ENCODE measurements at regions not wholly inside any gene's neighbourhood (a gene's known extent, or its start where the extent isn't known, plus 50 kb on each side); places are given as distances from the start of the nearest gene placed in this dataset.
"Not testable (repeated sequence)": the region's sequence is repeated elsewhere in the genome, so short reads cannot be mapped to it uniquely, and the experiment has no call there.

- FAIRE-seq = no peak
- no peak for DNase-seq (ENCODE audit: low spot score)
Observed at GRCh38 chr14:40280652-40281051, 848.4 kb upstream of the FBXO33 start.

DNA sequence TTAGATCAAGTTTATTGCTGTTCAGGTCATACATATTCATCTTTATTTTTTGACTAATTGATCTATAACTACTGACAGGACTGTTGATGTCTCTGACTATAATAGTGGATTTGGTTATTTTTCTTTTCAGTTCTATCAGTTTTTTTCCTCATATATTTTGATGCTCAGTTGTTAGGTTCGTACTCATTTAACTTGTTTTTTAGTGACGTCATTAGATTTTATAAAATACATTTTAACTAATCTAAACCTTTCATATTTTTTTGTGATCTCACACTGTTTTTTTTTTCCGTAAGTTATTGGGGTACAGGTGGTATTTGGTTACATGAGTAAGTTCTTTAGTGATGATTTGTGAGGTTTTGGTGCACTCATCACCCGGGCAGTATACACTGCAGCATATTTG lies 841.2 kb upstream of the FBXO33 start:
- DNase-seq (ENCODE audit: low spot score) (no peak), FAIRE-seq (no peak)

- DNase-seq (ENCODE audit: low spot score) (no peak), FAIRE-seq (no peak)
Observed at GRCh38 chr14:40271480-40271879, 839.2 kb upstream of the FBXO33 start.

DNA sequence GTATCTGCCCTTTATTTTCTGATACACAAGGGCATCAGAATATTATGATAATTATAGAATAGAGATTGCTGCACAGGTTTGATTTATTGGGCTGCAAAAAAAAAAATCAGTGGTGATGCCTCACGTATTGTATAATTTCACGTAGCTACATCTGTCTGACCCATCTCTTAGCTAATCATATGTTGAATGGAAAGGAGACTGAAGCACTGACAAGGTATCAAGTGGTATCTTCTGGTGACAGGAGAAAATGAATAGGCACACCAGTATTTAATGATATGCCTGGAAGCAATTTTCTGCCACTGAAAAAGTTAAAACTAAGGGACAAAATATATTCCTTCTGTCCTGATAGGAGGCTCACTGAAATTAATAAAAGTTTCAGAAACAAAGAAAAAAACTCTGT lies 837.2 kb upstream of the FBXO33 start:
- FAIRE-seq = no peak
- DNase-seq (ENCODE audit: low spot score) = no peak

- FAIRE-seq (no peak), DNase-seq (ENCODE audit: low spot score) (no peak)
Observed at GRCh38 chr14:40268236-40268635, 836.0 kb upstream of the FBXO33 start.

- FAIRE-seq (no peak), DNase-seq (ENCODE audit: low spot score) (no peak)
Observed at GRCh38 chr14:40265096-40265495, 832.9 kb upstream of the FBXO33 start.

DNA sequence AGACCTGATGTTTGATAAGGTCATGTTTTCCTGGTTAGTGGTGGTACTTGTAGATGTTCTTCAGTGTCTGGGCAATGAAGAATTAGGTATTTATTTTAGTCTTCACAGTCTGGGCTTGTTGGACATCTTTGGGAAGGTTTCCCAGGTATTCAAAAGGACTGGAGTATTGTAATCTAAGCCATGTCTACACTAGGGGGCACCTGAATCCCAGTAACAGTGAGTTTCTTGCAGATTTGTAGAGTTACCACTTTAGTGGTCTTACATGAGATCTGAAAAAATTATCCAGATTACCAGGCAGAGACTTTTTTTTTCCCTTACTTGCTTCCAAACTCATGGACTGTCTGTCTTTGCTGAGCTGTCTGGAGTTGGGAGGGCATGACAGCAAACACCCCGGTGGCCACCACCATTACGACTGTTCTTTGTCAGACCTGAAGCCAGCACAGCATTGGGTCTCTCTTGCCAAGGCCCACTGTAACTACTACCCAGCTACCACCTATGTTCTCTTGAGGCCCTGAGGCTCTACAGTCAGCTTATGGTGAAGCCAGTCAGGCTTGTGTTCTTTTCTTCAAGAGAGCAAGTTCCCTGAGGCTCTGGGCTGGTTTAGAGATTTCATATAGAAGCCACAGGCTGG lies 820.7 kb upstream of the FBXO33 start:
- DNase-seq (ENCODE audit: low spot score) = no peak
- FAIRE-seq = no peak

GRCh38 chr14:40248671-40249070 lies 816.4 kb upstream of the FBXO33 start:
- FAIRE-seq (no peak), DNase-seq (ENCODE audit: low spot score) (no peak)

- FAIRE-seq = no peak
- DNase-seq (ENCODE audit: low spot score) = no peak
Observed at GRCh38 chr14:40240245-40240859, 808.1 kb upstream of the FBXO33 start.

- DNase-seq (ENCODE audit: low spot score) (no peak), FAIRE-seq (no peak)
Observed at GRCh38 chr14:40232302-40232701, 800.1 kb upstream of the FBXO33 start.

DNA sequence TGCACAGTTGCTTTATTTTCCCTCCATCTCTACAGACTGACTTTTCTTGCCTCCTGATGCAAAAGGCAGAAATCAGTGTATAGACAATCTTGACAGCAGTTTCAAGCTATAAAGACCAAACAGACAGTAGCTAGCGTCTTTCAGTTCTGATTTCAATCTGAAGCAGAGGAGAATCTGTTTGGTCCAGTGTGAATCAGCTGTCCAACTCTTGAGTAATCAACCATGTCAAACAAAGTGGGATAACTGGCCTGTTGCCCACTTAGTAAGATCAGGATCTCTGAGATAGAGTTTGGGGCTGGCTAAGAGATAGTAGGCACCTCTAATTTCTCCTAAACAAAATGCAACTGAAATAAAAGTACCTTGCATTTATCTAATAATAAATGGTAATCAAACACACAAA lies 797.4 kb upstream of the FBXO33 start:
- FAIRE-seq = no peak
- no peak for DNase-seq (ENCODE audit: low spot score)

- no peak for FAIRE-seq
- DNase-seq (ENCODE audit: low spot score) = no peak
Observed at GRCh38 chr14:40222996-40223395, 790.8 kb upstream of the FBXO33 start.

GRCh38 chr14:40221428-40221827 lies 789.2 kb upstream of the FBXO33 start:
- no peak for DNase-seq (ENCODE audit: low spot score)

GRCh38 chr14:40219032-40219431 lies 786.8 kb upstream of the FBXO33 start:
- no peak for DNase-seq (ENCODE audit: low spot score)
- no peak for FAIRE-seq

More at GRCh38 chr14:40221428-40221827, 789.2 kb upstream of the FBXO33 start:
- no peak for FAIRE-seq

DNA sequence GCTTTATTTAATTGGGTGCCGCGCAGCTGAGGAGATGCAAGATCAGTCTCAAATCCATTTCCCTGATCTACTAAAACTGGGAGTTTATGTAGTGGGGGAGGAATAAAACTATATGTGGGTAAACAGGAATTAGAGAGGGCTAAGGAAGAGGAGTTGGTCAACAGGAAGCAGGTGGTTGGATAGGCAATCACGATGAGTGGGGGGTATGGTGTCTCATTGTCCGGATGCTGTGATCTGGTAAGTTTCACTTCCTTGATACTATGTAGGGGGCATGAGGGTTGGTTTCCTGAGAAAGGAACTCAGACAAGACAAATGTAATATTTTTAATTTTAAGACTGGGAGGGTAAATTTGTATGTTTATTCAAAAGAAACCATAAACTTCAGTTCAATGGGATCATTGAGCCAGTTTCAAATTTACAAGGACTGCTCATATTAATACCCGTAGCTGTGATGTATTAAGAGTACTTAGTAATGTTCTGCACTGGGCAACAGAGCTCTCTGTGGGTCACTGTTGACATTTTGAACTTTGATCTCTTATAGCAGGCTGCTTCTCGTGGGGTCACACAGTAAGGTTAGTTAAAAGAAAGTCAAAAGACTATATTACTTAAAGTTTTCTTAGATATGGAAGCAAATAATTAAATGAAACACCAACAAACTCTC lies 786.2 kb upstream of the FBXO33 start:
- DNase-seq (ENCODE audit: low spot score) (no peak), FAIRE-seq (no peak)

DNA sequence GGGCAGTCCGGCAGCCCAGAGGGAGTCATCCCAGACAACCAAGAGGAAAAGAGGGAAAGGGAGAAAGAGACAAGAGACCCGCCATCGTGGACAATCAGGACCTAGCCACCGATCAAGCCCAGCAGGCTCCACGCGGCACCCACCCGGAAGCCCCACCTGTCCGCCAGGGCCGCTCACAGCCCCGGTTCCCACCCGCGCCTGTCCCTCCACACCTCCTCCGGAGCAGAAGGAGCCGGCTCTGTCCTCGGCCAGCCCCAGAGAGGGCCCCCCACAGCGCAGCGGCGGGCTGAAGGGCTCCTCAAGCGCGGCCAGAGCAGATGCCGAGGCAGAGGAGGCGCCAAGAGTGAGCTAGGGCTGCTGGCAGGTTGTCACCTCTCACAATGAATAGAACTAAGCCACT lies 784.7 kb upstream of the FBXO33 start:
- no peak for DNase-seq (ENCODE audit: low spot score)
- FAIRE-seq = no peak

DNA sequence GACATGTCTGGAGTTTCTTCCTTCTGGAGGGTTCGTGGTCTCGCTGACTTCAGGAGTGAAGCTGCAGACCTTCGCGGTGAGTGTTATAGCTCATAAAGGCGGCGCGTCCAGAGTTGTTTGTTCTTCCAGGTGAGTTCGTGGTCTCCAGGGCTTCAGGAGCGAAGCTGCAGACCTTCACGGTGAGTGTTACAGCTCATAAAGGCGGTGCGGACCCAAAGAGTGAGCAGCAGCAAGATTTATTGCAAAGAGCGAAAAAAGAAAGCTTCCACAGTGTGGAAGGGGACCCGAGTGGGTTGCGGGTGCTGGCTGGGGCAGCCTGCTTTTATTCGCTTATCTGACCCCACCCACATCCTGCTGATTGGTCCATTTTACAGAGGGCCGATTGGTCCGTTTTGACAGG lies 784.2 kb upstream of the FBXO33 start:
- not testable (repeated sequence) for DNase-seq (ENCODE audit: low spot score); FAIRE-seq

DNA sequence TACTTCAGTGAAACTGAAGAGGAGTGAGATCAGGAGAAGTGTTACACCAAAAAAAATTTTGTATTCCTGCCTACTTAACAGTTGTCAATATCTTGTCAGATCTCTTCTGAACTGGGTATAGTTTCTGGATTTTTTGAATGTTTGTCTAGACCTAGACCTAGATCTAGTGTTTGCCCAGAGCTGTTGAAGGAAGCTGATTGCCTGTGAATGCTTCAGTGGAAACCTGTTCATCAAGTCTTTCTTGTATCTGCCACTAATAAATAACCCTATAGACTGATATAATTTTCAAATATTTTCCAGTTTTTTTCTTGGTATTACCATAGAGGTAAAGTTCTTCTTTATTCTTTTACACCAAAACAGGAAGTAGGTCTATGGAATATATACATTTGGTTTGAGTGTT lies 781.5 kb upstream of the FBXO33 start:
- FAIRE-seq = no peak
- DNase-seq (ENCODE audit: low spot score) = no peak

DNA sequence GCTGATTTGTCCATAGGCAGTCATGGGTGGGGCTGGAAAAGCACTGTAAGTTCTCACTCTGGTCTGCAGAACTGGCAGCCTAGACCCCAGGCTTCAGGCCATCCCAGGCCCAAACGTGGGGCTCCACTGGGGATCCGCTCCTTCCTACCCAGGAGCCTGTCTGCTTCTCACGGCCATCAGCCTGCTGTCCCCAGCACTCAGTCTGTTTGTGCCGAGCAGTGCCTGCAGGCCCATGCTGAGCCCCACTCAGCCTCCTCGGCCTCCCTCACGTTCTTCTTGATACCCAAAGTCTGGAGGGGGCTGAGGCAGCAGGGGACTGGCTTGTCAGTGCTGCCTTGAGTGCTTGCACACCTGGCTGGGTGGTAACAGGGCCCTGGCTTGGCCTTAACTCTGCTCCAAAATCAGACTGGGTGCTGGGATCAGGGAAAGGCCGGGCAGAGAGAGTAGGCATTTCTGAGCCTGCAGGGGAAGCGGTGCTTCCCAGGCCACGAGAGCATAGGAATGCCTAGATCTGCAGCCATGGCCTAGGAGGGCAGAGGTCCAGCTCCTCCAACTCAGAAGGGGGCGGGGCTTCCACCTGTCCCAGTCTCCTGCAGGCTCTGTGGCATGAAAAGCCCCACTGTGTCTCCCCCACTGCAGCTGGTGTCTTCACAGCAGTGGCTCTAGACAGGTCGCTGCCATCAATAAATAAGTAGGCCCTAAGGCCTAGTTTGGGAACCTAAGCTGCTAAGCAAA lies 772.4 kb upstream of the FBXO33 start:
- FAIRE-seq (no peak), DNase-seq (ENCODE audit: low spot score) (no peak)

DNA sequence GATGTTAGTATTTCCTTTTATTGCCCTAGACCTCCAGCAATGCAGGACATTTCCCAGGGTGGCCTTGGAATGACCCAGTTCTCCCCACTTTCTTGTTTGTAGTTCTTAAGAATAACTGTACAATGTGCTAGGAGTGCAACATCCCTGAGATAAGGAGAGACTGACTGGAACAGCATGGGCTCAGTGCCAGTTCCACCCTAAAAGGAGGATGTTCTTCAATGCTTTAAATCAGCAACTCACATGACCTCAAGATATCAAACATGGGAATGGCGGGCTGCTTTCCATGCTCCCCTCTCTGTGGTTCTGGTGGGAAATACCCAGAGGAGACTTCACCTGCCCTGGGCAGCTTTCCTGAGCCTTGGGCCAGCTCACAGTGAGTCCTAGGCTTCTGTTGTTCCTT lies 766.9 kb upstream of the FBXO33 start:
- FAIRE-seq = no peak
- no peak for DNase-seq (ENCODE audit: low spot score)

DNA sequence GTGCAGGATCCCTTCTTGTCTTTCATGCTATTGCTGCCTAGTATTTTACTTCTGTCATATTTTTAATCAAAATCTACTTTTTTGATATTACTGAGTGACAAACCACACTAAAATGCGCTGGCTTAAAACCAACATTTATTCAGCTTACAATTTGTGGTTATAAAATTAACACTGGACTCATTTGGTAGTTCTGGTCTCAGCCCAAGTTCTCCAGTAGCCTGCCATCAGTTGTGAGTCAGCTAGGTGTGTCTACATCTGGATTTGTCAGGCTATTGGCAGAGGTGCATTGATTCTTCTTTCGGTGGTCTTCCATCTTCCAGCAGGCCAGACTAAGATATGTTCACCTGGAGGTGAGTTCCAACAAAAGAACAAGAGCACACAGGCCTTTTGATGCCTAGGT lies 765.1 kb upstream of the FBXO33 start:
- no peak for DNase-seq (ENCODE audit: low spot score)
- no peak for FAIRE-seq

- FAIRE-seq = no peak
- DNase-seq (ENCODE audit: low spot score) = peak; percentile 47
Observed at GRCh38 chr14:40188006-40188405, 755.8 kb upstream of the FBXO33 start.

Measured in RCC 7860 (cell line).